ELF-1 (cell line): ENCODE measurements at regions not wholly inside any gene's neighbourhood (a gene's known extent, or its start where the extent isn't known, plus 50 kb on each side); places are given as distances from the start of the nearest gene placed in this dataset.

Source experiments
- DNase-seq: peaks from one replicate; pipeline ENCODE4 v3.0.0-alpha.2; 2016; ENCODE audit warnings: low read depth, low spot score

DNA sequence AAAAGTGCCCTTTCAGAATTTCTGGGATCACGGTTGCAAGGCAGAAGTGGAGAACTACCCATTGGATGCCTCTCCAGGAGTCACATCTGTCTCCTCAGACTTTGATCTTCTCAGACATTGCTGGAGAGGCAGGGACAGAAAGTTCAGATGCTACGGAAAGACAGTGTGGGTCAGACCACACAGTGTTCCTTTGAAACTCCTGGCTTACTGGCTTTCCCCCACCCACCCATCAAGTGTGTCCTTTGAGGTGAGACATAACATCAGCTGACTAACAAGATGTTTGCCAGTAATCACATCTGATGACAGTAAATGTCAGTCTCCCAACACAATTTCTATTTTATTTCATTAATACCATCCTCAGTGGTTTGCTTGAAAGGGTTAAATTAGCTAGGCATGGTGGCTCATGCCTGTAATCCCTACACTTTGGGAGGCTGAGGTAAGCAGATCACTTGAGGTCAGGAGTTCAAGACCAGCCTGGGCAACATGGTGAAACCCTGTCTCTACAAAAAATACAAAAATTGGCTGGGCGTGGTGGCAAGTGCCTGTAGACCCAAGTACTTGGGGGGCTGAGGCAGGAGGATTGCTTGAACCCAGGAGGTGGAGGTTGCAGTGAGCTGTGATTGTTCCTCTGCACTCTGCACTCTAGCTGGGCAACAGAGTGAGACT lies 67.2 kb upstream of the SNX9 start:
- peak; percentile 41 for DNase-seq

- peak; percentile 94 for DNase-seq
Observed at GRCh38 chr6:157756708-157757429, 66.2 kb upstream of the SNX9 start.

- no peak for DNase-seq
Observed at GRCh38 chr6:157757430-157758403, 65.3 kb upstream of the SNX9 start.

GRCh38 chr6:157758516-157759023 lies 64.5 kb upstream of the SNX9 start:
- DNase-seq: no peak

- DNase-seq: no peak
Observed at GRCh38 chr6:157759028-157759427, 64.0 kb upstream of the SNX9 start.

- DNase-seq: no peak
Observed at GRCh38 chr6:157760137-157760536, 62.9 kb upstream of the SNX9 start.

- DNase-seq: no peak
Observed at GRCh38 chr6:157760589-157761330, 62.3 kb upstream of the SNX9 start.

DNA sequence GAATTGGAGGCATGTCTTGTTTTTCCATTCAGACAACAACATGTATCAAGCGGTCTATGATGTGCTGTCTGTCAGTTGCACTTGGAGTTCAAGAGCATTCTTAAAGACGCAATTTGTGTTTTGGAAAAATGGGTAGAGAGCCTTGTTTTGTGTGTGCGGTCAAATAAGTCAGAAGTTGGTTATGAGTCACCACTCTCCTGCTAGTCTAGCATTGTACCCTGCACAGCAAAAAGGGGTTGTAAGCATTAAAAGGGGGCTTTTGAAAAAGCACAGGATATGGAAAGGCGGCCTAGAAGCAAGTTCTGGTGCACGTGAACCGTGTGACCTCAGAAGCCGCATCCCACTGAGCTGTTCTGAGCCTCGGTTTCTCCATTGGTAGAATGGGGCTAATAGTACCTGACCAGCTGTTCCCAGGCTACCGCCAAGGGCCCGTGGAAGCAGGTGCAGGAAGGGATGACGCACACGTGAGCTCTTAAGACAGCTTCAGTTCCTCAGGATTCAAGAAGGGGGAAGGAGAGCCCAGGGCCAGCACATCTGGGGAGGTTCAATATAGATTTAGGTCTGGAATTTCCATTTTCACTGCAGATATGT lies 61.6 kb upstream of the SNX9 start:
- DNase-seq: no peak

DNA sequence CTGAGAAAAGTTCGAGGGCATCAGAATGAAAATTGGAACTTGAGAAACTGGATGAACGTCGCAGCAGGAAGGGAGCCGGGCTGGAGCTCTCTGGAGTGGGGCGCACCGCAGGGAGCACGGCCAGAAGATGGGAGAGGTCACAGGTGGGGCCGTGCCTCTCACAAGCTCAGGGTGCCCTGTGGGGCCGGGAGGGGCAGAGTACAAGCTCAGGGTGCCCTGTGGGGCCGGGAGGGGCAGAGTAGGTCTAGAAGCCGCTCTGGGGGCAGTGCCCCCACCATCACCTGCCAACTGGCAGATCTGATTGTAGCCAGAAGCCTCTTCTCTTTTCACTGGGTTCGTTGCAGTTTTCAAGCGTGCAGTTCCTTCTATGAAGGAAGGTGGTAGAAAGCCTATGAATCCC lies 61.1 kb upstream of the SNX9 start:
- DNase-seq: no peak

- no peak for DNase-seq
Observed at GRCh38 chr6:157762636-157763035, 60.4 kb upstream of the SNX9 start.

- peak; percentile 92 for DNase-seq
Observed at GRCh38 chr6:157763129-157763903, 59.7 kb upstream of the SNX9 start.

DNA sequence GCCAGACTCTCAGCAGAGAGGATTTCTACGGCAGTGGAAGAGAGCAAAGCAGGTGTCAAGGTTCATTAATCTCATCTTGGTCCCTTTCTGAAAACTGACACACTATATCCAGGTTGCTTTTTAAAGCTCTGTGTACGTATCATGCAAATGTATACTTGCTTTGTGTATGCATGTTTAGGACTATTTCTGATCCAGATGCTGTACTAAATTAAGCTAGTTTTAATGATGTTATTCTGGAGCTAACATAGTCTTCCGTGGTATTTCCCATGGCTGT lies 59.2 kb upstream of the SNX9 start:
- DNase-seq: no peak

DNA sequence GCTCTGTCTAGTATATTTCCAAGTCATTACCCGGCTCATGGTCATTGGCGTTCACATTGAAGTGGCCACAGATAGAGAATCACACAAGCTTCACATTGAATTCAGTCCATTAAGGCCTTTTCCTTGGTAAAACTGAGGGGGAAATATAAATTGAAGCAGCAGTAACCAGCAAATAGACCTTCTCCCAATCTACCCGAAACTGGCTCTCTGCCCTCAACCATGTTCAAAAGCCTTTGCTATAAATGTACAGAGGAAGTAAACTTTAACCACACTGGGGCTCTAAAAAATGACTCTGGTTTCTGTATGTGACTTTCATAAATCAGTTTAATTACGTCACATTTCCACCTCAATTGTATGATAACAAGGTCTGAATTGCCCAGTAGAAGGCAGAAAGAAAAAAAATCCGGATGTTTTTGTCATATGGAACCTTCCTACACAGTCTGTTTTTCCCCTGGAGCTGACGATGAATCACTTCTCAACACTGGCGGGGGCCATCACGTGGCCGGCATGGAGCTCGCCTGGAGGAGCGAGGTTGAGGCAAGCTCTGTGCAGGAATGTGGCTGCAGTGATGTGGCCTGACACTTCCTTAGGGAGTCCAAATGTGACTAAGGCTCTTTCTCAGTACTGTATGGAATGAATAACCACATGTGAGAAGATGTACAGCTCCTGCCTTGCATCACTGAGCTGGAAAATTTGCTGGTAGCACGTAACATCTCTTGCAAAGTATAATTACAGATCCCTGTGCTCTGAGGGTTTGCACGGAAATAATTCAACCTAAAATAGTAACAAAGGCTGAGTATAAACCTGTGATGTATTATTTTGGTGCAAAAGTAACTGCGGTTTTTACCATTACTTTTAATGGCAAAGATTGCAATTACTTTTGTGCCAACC lies 58.6 kb upstream of the SNX9 start:
- peak; percentile 81 for DNase-seq

- DNase-seq: no peak
Observed at GRCh38 chr6:157766901-157767774, 55.9 kb upstream of the SNX9 start.

- DNase-seq: no peak
Observed at GRCh38 chr6:157767775-157768156, 55.3 kb upstream of the SNX9 start.

GRCh38 chr6:157768304-157768703 lies 54.7 kb upstream of the SNX9 start:
- no peak for DNase-seq

GRCh38 chr6:157768863-157769551 lies 54.0 kb upstream of the SNX9 start:
- DNase-seq: no peak
